Vagina (tissue), 2 donors: ENCODE measurements at regions not wholly inside any gene's neighbourhood (a gene's known extent, or its start where the extent isn't known, plus 50 kb on each side); places are given as distances from the start of the nearest gene placed in this dataset.

ENCODE experiments used
- POLR2AphosphoS5 ChIP-seq, 2 donors: sonication (generic); formaldehyde crosslinking; IDR thresholded peaks; one replicate each; pipeline ENCODE4 v1.9.0; 2017; ENCODE audit warnings: antibody characterized with exemption in 2 of 2, mild to moderate bottlenecking in 2 of 2, low read depth in 1 of 2; ENCODE audit not compliant: insufficient read depth in 1 of 2
- TF ChIP-seq, protein P1 (sequence below), 3 experiments: fragments of 450-650 bp in 2 of 3; fragments of 200-600 bp in 1 of 3; sonication (generic) in 1 of 3; IDR thresholded peaks; one replicate each; pipeline ENCODE4 v1.5.1; 2017 to 2019; ENCODE audit warnings: antibody characterized with exemption in 3 of 3, mild to moderate bottlenecking in 2 of 3, moderate library complexity in 2 of 3

GRCh38 chr14:99333214-99333613 lies 61.2 kb upstream of the BCL11B start:
- TF ChIP-seq POLR2AphosphoS5 (IDR thresholded peaks at IDR 0.05; ENCODE audit: insufficient read depth in 1 of 2, low read depth in 1 of 2), result no peak
- TF ChIP-seq, protein P1, sequence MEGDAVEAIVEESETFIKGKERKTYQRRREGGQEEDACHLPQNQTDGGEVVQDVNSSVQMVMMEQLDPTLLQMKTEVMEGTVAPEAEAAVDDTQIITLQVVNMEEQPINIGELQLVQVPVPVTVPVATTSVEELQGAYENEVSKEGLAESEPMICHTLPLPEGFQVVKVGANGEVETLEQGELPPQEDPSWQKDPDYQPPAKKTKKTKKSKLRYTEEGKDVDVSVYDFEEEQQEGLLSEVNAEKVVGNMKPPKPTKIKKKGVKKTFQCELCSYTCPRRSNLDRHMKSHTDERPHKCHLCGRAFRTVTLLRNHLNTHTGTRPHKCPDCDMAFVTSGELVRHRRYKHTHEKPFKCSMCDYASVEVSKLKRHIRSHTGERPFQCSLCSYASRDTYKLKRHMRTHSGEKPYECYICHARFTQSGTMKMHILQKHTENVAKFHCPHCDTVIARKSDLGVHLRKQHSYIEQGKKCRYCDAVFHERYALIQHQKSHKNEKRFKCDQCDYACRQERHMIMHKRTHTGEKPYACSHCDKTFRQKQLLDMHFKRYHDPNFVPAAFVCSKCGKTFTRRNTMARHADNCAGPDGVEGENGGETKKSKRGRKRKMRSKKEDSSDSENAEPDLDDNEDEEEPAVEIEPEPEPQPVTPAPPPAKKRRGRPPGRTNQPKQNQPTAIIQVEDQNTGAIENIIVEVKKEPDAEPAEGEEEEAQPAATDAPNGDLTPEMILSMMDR (IDR thresholded peaks at IDR 0.05), result no peak
